HG03469 (cell line): ENCODE measurements at regions not wholly inside any gene's neighbourhood (a gene's known extent, or its start where the extent isn't known, plus 50 kb on each side); places are given as distances from the start of the nearest gene placed in this dataset.

Source experiments
- ATAC-seq: cut with Tn5 transposase; IDR thresholded peaks from one replicate; pipeline ENCODE4 v1.9.1; 2021; ENCODE audit warnings: mild to moderate bottlenecking, moderate library complexity, moderate number of reproducible peaks; ENCODE audit not compliant: unreplicated experiment

DNA sequence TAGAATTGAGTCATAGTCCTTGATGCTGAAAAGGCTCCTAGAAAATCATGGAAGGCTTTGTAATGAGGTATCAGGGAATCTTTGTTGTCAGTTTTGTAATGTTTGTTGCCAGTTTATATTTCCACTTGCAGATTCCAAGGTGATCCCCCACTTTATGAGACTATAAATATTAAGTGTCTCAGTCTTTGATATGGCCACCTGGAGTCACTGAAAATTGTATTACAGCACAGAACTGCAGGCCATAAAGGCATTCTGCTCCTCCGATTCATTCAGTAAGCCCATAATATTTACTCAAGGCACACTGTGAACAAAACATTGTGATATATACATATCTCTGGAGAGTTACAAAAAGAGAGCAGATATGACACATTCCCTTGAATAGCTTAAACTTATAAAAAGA is 457.8 kb upstream of the ZNF385D start:
- no peak for ATAC-seq

DNA sequence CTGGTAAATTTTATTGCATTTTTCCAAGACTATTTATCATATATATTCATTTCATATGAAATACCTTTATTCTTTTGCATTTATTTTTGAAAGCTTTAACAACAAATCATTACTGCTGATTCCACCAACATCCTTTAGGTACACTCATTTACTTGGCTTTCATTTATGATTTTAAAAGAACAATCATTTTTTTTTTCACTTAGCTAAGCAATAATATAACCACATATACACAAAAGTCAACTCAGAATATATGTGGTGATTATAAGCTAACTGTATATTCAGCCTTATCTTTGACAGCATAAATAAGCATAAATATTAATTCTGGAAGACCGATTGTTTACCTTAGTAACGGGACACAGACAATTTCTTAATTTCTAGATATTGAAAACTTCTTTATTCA is 458.6 kb upstream of the ZNF385D start:
- ATAC-seq, result no peak

DNA sequence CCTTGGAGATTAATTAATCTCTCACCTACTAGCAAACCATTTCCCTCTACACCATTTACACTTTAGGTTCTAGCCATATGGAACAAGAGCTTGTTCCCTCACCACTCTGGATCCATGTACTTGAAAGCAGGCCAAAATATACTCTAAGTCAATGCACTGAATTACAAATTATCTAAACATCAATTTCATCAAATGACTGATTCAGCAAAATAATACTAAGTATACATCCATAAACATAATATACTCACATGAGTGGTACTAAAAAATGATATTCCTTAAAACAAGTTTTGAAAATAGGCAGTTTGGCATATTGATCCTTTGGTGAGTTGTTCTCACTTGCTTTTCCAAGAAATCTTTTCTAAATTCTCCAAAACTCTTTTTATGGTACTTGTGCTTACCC is 459.7 kb upstream of the ZNF385D start:
- ATAC-seq, result no peak

DNA sequence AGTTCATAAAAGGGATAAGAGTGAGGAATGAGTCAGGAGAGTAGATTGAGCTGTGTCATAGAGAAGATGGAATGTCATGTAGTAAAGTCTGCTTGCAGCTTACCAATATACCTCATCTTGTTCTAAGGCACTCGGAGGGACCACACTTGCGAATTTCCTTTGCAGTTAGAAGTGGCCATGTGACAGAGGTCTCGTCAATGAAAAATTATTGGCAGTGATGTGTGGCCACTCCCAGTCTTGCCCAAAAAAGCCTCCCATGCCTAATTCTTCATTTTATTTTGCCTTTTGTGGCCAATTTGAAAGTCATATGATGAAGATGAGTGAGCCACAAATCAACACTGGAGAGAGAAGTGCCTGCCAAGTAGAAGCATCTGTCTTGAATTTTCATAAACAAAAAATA is 465.6 kb upstream of the ZNF385D start:
- ATAC-seq, result no peak

DNA sequence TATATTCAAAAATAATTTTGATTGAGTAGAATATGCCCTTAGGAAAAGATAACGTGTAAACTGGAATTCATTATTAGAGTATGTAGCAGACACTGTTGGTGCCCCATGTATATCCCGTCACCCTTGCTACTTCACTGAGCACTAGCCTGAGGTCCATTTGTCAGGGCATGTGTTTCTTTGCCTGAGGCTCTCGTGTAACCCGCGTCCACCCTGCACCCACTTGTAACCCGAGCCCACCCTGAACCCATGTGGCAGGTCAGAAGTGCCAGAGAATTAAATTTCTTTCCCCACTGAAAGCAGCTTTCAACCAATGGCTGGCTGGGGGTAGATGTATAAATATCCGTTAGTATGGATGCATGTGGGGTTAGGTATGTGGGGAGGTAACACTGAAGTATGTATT is 474.2 kb upstream of the ZNF385D start:
- ATAC-seq, result no peak

DNA sequence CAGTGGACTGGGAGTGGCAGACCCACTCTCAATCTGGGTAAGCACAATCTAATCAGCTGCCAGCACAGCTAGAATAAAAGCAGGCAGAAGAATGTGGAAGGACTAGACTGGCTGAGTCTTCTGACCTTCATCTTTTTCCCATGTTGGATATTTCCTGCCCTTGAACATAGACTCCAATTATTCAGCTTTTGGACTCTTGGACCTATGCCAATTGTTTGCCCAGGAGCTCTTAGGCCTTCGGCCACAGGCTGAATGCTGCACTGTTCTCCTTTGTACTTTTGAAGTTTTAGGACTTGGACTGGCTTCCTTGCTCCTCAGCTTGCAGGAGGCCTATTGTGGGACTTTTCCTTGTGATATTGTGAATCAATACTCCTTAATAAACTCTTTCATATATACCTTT is 477.7 kb upstream of the ZNF385D start:
- no peak for ATAC-seq

DNA sequence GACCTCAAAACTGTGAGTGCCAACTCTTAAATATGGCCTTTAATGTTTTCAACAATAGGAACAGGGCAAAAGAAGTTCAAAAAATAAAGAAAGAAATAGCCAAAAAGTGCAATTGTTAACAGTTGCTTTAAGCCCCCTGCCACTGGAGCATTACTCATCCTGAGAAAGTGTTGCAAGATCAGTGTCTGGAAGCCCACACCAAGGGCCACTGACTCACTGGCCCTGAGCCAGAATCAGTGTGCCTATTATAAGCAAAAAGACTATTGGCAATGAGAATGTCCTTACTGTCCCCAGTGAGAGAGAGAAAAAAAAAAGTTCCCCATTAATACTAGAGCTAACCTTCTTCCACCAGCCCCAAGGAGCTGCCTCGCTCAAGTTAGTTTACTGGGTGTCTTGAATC is 480.1 kb upstream of the ZNF385D start:
- ATAC-seq, result no peak

DNA sequence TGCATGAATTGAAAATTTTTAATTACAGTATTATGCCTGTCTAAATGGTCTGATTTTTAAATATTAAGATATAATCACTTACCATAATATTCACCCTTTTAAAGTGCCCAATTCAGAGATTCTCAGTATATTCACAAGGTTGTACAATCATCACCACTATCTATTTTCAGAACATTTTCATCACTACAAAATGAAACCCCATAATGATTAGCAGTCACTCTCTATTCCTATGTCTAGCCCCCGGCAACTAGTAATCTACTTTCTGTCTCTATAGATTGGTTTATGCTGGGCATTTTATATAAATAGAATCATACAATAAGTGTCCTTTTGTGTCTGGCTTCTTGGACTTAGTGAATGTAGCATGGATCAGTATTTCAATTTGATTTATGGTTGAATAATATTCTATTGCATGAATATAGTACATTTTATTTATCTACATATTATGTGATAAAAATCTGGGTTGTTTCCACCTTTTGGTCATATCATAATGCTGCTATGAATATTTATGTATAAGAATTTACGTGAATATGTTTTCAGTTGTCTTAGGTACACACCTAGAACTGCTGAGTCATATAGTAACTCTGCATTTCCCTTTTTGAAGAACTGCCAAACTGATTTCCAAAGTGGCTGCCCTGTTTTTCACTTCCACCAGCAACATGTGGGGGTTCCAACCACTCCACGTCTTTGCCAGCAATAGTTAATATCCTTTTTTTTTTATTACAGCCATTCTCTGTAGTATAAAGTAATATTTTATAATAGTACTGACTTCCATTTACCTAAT is 485.7 kb upstream of the ZNF385D start:
- ATAC-seq, result peak; percentile 69

DNA sequence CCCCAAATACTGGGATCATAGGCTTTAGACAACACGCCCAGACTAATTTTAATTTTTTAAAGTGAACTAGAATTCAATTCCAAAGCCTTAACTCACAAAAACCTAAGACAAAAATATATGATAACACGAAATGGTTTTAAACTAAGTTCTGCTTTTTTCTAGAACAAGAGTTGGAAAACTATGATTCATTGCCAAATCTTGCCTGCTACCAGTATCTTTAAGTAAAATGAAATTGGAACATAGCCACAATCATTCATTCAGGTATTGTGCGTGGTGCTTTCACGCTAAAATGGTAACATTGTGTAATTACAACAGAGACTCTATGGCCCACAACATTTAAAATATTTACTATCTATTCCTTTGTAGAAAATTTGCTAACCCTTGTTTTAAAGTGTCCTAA is 488.0 kb upstream of the ZNF385D start:
- no peak for ATAC-seq

DNA sequence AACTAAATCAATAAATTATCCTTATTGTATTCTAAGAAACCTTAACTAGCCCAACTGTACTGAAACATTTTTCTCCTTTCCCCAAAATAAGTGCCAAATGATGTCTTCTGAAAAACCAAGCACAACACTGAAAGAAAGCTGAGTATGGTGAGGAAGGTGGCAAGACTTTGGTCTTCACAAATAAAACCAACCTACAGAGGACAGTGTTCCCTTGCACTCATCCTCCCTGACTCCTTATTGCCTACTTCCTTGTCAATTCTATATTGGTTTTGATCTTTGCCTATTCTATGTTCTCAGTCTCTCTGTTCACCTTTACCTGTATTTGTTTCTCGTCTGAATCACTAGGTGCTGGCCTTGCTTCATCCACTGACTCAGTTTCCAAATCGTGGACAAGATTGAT is 490.1 kb upstream of the ZNF385D start:
- no peak for ATAC-seq

DNA sequence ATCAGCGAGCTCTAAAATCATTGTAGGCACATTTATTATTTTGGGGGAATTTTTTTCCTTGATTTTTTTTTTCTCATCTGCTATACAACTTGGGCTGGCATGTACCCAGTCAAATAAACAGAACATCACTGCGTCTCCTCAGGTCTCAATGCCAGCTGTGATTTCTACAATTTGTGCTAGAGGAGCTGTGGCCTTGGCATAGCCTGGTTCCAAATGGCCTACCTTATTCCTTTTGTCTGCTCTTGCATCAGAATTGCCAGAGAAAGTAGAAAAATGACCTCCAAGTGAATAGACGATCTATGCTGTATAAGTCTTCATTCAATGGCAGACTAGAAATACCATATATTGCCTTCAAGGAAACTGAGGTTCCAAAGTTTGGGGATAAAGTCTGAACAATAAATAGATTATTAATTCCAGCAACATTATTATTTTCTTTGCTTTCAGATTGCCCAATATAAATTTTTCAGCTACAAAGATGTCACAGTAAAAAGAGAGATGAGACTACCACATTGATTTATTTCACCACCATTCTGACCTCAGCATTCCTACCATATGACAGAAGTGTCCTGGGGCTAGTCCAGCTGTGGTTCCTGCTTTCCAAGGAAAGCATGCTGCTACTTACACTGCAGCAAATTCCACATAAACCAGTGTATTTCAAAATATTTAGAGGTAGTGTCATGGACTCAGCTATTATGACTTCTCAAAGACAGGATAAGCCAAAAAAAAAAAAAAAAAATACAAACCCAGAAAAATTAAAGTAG is 493.9 kb upstream of the ZNF385D start:
- no peak for ATAC-seq

DNA sequence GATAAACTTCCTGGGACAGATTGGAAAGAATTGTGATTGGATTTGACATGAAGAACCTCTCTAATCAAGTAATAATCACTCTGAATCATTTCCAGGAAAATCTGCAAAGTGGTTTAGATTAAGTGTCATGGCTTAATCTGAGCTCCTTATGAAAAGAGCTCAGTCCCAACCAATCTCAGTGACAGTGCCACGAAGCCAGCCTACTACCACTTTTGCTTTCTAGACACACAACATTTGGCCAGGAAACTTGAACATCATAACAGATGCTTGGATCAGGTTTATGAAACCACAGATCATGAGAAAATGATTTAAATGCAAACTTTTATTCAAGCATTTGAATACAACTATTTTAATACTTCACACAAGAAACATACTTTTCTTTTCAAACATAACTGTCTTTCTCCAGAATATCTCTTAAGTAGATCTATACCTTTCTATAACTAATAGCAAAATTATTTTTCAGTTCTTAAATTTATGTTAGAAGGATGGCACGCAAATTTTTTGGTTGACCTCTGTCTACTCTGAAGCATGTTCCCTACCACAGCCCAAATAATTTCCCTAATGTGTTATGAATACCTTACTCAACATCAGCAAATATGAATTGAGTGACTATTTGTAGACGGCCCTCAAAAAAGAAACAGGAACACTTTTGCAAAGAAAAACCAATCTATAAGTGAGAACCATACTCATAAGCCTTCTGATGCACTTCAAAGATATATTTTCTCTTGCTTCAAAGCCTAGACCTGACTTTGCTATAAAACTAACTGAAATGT is 495.0 kb upstream of the ZNF385D start:
- ATAC-seq, result no peak

DNA sequence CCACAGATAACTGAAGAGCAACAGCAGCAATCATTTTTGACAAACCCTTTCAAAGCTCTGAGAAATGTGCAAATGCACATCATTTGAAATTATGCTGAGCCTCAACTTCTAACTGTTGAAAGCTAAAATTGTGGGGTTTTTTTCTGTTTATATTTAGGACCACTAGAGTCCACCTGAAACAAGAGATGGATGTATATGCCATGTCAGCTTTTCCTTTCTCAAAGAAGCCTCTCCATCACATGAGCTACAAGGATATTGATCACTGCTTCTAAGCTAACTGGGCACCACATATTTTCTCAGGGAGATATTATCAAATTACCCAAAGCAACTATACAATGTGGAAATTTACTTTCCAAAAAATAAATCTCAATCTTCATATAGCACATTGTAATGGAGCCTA is 498.6 kb upstream of the ZNF385D start:
- ATAC-seq, result no peak

DNA sequence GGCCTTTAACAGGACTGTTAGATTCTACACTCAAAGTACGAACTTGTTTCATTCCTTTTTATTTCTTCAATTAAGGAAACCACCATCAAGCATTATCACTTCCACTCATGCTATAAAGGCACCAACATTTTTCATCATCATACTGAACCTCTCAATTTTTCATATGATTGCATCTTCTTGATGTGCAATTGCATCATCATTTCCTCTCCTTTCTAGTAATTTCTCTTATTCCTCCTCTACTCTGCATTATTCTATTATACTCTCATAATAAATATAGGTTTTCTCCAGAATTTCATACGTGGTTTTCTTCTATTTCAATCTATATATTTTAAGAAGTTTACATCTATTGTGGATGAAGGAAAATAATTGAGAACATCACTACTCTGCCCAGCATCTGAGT is 506.2 kb upstream of the ZNF385D start:
- ATAC-seq, result no peak

DNA sequence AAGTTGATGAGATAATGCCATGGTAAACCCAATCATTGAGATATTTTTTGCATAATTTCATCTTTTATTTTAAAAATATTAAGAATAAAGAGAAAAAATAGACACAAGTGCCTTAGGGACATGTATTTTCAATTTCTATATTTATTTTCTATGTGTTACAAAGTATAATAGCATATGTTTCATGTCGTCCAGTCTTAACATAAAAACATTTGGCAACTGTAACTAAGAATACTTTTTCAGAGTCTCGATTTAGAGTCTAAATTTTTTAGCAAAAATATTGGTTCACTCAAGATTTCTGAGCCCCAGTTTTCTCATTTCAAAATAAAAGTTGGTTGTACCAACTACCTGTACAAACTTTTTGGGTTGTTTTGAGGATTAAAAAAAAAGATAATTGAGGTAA is 511.4 kb upstream of the ZNF385D start:
- ATAC-seq, result no peak

DNA sequence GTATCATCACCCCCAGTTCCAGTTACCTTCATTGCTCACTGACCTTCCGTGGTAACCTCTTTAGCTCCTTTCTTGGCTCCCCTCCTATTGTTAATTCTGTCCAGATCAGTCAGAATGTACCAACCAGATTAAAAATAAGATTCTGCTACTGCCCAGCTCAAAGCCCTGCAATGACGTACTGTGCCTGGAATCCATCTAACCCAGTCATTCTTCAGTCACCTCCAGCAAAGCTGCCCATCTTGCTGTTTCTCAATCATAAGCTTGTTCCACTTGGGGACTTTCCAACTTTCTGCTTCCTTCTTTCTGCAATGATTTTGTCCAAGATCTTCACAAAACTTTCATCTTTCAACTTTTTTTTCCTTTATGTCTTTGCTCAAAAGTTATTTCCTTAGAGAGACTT is 512.0 kb upstream of the ZNF385D start:
- no peak for ATAC-seq

DNA sequence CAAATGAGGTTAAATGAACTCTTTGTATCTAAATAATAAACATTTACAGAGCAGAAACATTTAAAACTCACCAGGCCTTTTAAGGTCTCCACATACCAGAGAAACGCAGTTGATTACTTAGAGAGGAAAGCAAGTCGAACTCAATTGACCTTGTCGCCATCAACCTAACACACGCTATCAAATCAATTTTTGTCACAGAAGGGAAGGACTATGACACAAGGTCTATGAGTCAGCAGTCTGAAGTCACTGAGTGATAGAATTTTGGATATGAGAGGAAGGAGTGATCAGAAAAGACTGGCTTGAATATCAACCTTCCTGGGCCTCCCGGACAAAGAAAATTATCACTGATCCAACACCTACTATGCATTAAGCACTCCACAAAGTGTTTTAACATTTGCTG is 514.4 kb upstream of the ZNF385D start:
- no peak for ATAC-seq

DNA sequence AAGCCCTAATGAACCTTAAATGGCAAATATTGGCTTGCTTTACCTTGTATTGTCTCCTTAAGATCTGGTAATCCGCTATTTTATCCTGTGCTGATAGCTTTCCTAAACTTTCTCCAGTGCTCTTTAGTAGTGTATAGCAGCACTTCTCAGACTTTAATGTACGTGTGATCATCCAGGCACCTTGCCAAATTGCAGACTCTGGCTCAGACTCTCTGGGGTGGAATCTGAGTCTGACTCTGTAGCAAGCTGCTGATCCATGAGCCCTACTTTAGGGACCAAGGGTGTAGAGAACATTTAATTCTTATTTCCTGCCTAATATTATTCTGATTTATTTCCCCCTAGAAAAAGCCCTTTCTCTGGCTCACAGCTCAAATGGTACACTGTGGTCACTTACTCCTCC is 518.8 kb upstream of the ZNF385D start:
- ATAC-seq, result no peak

DNA sequence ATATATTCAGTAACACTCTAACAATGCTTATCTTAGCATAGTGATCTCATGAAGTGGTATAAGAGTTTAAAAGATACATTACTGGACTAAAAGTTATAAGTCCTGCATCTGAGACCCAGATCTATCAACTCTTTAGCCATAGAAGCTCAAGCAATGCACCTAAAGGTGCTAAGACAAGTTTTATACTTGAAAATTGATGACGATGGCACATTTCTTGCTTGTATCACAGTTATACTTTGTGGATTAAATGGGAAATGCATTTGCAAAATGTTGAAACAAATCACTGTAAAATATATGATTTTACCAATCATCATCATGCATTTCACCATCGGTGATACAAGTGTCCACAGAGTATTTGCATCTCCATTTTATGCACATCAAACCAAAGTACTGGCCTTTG is 525.3 kb upstream of the ZNF385D start:
- no peak for ATAC-seq

DNA sequence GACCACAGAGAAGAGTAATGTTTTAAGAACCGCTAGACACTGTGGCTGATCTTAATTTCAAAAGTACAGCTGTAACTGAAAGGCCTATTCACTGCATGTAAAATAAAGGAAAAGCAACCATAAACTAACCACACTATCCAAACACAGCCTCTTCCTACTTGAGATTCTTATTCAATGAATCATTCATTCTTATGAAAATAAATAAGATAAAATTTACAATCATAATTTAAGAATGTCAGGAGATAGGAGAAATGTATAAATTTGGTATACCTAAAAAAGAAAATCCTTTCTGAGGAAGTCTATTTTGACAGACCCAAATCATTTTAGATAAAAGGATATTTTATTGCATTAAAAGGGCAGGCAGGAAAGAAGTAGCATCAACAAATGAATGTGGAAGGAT is 533.5 kb upstream of the ZNF385D start:
- ATAC-seq, result no peak

DNA sequence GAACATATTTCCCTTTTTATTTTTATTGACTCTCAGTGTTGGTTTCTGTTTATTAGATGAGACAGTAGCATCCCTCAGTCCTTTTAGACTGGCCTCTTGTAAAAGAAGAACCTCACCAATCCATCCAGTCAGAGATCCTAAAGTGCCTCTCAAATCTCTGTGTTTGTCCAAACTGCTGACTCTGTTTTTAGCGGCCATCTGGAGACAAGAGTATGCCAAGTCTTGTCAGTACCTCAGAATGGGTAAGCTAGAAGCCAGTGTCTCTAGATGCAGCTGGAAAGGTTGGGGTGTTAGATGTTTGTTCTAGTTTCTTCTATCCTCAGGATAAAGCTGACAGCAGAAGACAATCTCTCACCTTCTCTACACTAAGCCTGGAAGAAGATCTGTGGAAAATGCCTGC is 537.7 kb upstream of the ZNF385D start:
- no peak for ATAC-seq

DNA sequence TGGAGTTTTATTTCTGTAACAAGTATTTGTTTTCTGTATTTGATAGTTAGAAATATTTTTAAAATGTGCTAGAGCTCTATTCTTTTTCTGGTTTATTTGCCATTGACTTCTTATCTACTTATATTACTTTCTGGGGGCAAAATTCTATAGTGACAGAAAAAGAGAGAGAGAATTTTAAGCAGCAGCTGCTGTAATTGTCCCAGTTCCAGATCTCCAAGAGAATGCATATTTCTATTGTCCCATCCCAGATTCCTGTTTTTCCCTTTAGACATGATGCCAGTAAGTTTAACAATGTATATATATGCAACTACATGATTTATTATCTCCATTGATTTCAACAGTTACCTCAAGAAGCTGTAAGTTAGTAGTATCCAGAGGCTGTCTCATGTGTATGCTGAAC is 541.7 kb upstream of the ZNF385D start:
- no peak for ATAC-seq
